ENCODE measurements at regions not wholly inside any gene's neighbourhood (a gene's known extent, or its start where the extent isn't known, plus 50 kb on each side); places are given as distances from the start of the nearest gene placed in this dataset.
"Not testable (repeated sequence)": the region's sequence is repeated elsewhere in the genome, so short reads cannot be mapped to it uniquely, and the experiment has no call there.

DNA sequence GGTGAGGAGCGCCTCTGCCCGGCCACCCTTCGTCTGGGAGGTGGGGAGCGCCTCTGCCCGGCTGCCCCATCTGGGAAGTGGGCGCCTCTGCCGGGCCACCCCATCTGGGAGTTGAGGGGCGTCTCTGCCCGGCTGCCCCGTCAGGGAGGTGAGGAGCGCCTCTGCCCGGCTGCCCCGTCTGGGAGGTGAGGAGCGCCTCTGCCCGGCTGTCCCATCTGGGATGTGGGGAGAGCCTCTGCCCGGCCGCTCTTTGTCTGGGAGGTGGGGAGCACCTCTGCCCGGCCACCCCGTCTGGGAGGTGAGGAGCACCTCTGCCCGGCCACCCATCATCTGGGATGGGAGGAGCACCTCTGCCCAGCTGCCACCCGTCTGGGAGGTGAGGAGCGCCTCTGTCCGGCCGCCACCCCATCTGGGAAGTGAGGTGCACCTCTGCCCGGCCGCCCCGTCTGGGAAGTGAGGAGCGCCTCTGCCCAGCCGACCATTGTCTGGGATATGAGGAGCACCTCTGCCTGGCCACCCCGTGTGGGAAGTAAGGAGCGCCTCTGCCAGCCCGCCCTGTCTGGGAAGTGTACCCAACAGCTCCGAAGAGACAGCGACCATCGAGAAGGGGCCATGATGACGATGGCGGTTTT lies 144.2 kb upstream of the PRDX4 start:
- H3K4me3 ChIP-seq (ENCODE audit: low read depth in 2 of 2, low read length in 2 of 2); H3K36me3 ChIP-seq (ENCODE audit: control insufficient read depth, insufficient read depth, low read length); POLR2A ChIA-PET; H3K27me3 ChIP-seq (ENCODE audit: control insufficient read depth, insufficient read depth, low read length); H3K27ac ChIP-seq (ENCODE audit: low read length); in situ Hi-C loops (cut with HindIII; ENCODE audit: low pct_unique_long_range_greater_than_20kb, low sequenced_read_pairs); DNase-seq (ENCODE audit: low read depth, low spot score); CTCF ChIA-PET; H3K4me1 ChIP-seq (ENCODE audit: control insufficient read depth, insufficient read depth, low read length); BruUV-seq (replicated peaks); ATAC-seq; intact Hi-C loops (cut with micrococcal nuclease; ENCODE audit: unreplicated experiment); H3K9me3 ChIP-seq (ENCODE audit: control insufficient read depth, insufficient read depth, low read depth, low read length): not testable (repeated sequence)

DNA sequence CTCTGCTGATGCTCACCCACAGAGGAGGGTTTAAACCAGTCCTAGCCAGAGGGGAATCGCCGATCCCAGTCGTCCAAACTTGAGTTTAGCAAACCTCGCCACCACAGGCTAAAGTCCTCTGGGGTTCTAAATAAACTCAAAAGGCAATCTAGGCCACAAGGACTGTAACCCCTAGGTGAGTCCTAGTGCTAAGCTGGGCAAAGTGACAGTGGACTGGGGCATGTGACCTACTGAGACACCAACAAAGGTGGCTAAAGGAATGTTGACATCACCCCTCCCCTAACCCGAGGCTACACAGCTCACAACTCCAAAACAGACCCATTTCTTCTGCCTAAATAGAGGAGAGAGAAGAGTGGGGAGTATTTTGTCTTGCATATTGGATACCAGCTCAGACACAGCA lies 142.8 kb upstream of the PRDX4 start:
- Histone ChIP-seq H3K27ac (ENCODE audit: low read length) (no peak overlapping the region), H3K4me1 (ENCODE audit: control insufficient read depth, insufficient read depth, low read length) (no peaks in the 10 kb centered on the region), H3K4me3 (ENCODE audit: low read depth in 2 of 2, low read length in 2 of 2) (no peak overlapping the region), H3K27me3 (ENCODE audit: control insufficient read depth, insufficient read depth, low read length) (no peaks in the 10 kb centered on the region), H3K36me3 (ENCODE audit: control insufficient read depth, insufficient read depth, low read length) (no peaks in the 10 kb centered on the region), H3K9me3 (ENCODE audit: control insufficient read depth, insufficient read depth, low read depth, low read length) (no peaks in the 10 kb centered on the region)
- BruUV-seq (replicated peaks): no TSS peak
- DNase-seq (ENCODE audit: low read depth, low spot score) (no peak), ATAC-seq (no peak)
- POLR2A ChIA-PET: no interaction called here
- intact Hi-C loops (cut with micrococcal nuclease; ENCODE audit: unreplicated experiment) (no loop called here), in situ Hi-C loops (cut with HindIII; ENCODE audit: low pct_unique_long_range_greater_than_20kb, low sequenced_read_pairs) (no loop called here)
- TF ChIP-seq REST (IDR thresholded peaks at IDR 0.05; ENCODE audit: insufficient read depth in 1 of 2, low read depth in 2 of 2, low read length in 1 of 2): no peak
- no peak for TF ChIP-seq POLR2AphosphoS5 (IDR thresholded peaks at IDR 0.05; ENCODE audit: low read depth, low read length)
- no peak for TF ChIP-seq CTCF (IDR thresholded peaks at IDR 0.05)
- no peak for TF ChIP-seq SIN3A (IDR thresholded peaks at IDR 0.05; ENCODE audit: borderline replicate concordance, insufficient read depth, low read depth, low read length)
- no peak for TF ChIP-seq TCF7L2 (IDR thresholded peaks at IDR 0.05; ENCODE audit: low read depth, low read length)
- CTCF ChIA-PET: no interaction called here

GRCh38 chrX:23525531-23525930 lies 141.8 kb upstream of the PRDX4 start:
- BruUV-seq (replicated peaks): no TSS peak
- DNase-seq (ENCODE audit: low read depth, low spot score): no peak
- in situ Hi-C loops (cut with HindIII; ENCODE audit: low pct_unique_long_range_greater_than_20kb, low sequenced_read_pairs) (no loop called here), intact Hi-C loops (cut with micrococcal nuclease; ENCODE audit: unreplicated experiment) (no loop called here)
- Histone ChIP-seq H3K27me3 (ENCODE audit: control insufficient read depth, insufficient read depth, low read length) (no peaks in the 10 kb centered on the region), H3K4me3 (ENCODE audit: low read depth in 2 of 2, low read length in 2 of 2) (no peak overlapping the region), H3K9me3 (ENCODE audit: control insufficient read depth, insufficient read depth, low read depth, low read length) (no peaks in the 10 kb centered on the region), H3K27ac (ENCODE audit: low read length) (no peak overlapping the region), H3K4me1 (ENCODE audit: control insufficient read depth, insufficient read depth, low read length) (no peaks in the 10 kb centered on the region), H3K36me3 (ENCODE audit: control insufficient read depth, insufficient read depth, low read length) (no peaks in the 10 kb centered on the region)
- CTCF ChIA-PET: no interaction called here
- POLR2A ChIA-PET: no interaction called here
- TF ChIP-seq SIN3A (IDR thresholded peaks at IDR 0.05; ENCODE audit: borderline replicate concordance, insufficient read depth, low read depth, low read length) (no peak), REST (IDR thresholded peaks at IDR 0.05; ENCODE audit: insufficient read depth in 1 of 2, low read depth in 2 of 2, low read length in 1 of 2) (no peak), TCF7L2 (IDR thresholded peaks at IDR 0.05; ENCODE audit: low read depth, low read length) (no peak), CTCF (IDR thresholded peaks at IDR 0.05) (no peak), POLR2AphosphoS5 (IDR thresholded peaks at IDR 0.05; ENCODE audit: low read depth, low read length) (no peak)
- ATAC-seq: no peak
